NB4 (cell line): ENCODE measurements at regions not wholly inside any gene's neighbourhood (a gene's known extent, or its start where the extent isn't known, plus 50 kb on each side); places are given as distances from the start of the nearest gene placed in this dataset.

ENCODE experiments used
- CTCF ChIP-seq: IDR thresholded peaks from one replicate; pipeline ENCODE4 v1.5.1; 2012; ENCODE audit warnings: low read depth, low read length
- POLR2A ChIP-seq: IDR thresholded peaks from 2 replicates; pipeline ENCODE4 v1.6.1; 2011; ENCODE audit warnings: mild to moderate bottlenecking; ENCODE audit not compliant: insufficient read length; ENCODE audit errors: extremely low read depth

- TF ChIP-seq CTCF: no peak
- TF ChIP-seq POLR2A: no peak
Observed at GRCh38 chr1:5120559-5120958, 466.1 kb downstream of the AJAP1 start.
